ENCODE measurements at regions not wholly inside any gene's neighbourhood (a gene's known extent, or its start where the extent isn't known, plus 50 kb on each side); places are given as distances from the start of the nearest gene placed in this dataset.

GRCh38 chr11:93606314-93606713 is 55.2 kb upstream of the CEP295 start:
- TF ChIP-seq, protein P1, sequence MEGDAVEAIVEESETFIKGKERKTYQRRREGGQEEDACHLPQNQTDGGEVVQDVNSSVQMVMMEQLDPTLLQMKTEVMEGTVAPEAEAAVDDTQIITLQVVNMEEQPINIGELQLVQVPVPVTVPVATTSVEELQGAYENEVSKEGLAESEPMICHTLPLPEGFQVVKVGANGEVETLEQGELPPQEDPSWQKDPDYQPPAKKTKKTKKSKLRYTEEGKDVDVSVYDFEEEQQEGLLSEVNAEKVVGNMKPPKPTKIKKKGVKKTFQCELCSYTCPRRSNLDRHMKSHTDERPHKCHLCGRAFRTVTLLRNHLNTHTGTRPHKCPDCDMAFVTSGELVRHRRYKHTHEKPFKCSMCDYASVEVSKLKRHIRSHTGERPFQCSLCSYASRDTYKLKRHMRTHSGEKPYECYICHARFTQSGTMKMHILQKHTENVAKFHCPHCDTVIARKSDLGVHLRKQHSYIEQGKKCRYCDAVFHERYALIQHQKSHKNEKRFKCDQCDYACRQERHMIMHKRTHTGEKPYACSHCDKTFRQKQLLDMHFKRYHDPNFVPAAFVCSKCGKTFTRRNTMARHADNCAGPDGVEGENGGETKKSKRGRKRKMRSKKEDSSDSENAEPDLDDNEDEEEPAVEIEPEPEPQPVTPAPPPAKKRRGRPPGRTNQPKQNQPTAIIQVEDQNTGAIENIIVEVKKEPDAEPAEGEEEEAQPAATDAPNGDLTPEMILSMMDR (IDR thresholded peaks at IDR 0.05) = no peak
- TF ChIP-seq POLR2A (IDR thresholded peaks at IDR 0.05) = no peak

Measured in right lobe of liver (tissue), 4 donors.